Kidney epithelial cell (primary cell): ENCODE measurements at regions not wholly inside any gene's neighbourhood (a gene's known extent, or its start where the extent isn't known, plus 50 kb on each side); places are given as distances from the start of the nearest gene placed in this dataset.
A peak's percentile ranks its signal among the peaks of the same experiment; 100 is the strongest.
"Not testable (repeated sequence)": the region's sequence is repeated elsewhere in the genome, so short reads cannot be mapped to it uniquely, and the experiment has no call there.

Source experiments
- DNase-seq: peaks from one replicate; pipeline ENCODE4 v3.0.0-alpha.2; 2010; ENCODE audit warnings: low read depth
- H3K27me3 ChIP-seq: 2 replicates; pipeline ENCODE4 v1.6.0; 2011; ENCODE audit warnings: low read length; ENCODE audit not compliant: control insufficient read depth, insufficient read depth
- H3K36me3 ChIP-seq: 2 replicates; pipeline ENCODE4 v1.5.1; 2011; ENCODE audit warnings: low read length; ENCODE audit not compliant: control insufficient read depth, insufficient read depth
- H3K4me3 ChIP-seq: 2 replicates; pipeline ENCODE4 v1.5.1; 2011; ENCODE audit warnings: low read depth, mild to moderate bottlenecking, control low read depth, low read length
- TF ChIP-seq, protein P1 (sequence below): IDR thresholded peaks from 2 replicates; pipeline ENCODE4 v1.5.1; 2011; ENCODE audit warnings: mild to moderate bottlenecking, moderate library complexity, low read length, control low read depth, inconsistent platforms; ENCODE audit not compliant: insufficient read depth, poor library complexity, severe bottlenecking

DNA sequence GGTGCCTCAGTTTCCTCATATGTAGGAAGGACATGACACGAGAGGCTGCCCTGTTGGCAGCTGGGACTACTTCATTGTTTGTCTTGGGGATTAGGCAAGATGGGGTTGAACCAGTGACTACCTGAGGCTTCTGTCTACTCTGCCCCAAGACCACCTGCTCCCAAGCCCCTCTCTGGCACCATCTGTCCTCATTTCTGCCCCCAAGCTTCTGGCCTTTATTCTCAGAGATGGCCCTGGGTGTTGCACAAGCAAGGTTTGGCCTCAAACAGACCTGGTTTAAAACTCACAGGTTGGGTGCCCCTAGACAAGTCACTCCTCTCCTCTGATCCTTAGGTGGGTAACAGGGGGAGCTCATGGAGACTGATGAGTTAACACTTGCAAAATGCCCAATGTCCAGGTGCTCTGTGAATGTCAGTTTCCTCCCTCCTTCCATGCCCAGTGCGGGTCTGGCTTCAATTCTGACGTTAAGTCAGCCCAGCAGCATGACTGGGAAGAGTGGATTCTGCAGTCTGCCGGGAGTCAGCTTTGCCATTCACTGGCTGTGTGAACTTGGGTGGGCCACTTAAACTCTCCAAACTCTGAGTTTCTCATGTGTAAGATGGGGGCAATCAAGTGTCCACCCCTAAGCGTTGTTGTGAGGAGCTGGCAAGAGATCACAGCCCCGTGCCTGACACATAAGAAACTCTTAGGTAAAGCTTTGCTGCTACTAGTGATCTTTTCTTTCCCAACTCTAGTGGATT, 84.5 kb upstream of the TOX2 start:
- peaks cover 10% of the 10 kb centered on the region for H3K27me3 ChIP-seq
- H3K36me3 ChIP-seq: no peaks in the 10 kb centered on the region
- no peak for DNase-seq
- TF ChIP-seq, protein P1, sequence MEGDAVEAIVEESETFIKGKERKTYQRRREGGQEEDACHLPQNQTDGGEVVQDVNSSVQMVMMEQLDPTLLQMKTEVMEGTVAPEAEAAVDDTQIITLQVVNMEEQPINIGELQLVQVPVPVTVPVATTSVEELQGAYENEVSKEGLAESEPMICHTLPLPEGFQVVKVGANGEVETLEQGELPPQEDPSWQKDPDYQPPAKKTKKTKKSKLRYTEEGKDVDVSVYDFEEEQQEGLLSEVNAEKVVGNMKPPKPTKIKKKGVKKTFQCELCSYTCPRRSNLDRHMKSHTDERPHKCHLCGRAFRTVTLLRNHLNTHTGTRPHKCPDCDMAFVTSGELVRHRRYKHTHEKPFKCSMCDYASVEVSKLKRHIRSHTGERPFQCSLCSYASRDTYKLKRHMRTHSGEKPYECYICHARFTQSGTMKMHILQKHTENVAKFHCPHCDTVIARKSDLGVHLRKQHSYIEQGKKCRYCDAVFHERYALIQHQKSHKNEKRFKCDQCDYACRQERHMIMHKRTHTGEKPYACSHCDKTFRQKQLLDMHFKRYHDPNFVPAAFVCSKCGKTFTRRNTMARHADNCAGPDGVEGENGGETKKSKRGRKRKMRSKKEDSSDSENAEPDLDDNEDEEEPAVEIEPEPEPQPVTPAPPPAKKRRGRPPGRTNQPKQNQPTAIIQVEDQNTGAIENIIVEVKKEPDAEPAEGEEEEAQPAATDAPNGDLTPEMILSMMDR: no peak
- H3K4me3 ChIP-seq: no peak overlapping the region

DNA sequence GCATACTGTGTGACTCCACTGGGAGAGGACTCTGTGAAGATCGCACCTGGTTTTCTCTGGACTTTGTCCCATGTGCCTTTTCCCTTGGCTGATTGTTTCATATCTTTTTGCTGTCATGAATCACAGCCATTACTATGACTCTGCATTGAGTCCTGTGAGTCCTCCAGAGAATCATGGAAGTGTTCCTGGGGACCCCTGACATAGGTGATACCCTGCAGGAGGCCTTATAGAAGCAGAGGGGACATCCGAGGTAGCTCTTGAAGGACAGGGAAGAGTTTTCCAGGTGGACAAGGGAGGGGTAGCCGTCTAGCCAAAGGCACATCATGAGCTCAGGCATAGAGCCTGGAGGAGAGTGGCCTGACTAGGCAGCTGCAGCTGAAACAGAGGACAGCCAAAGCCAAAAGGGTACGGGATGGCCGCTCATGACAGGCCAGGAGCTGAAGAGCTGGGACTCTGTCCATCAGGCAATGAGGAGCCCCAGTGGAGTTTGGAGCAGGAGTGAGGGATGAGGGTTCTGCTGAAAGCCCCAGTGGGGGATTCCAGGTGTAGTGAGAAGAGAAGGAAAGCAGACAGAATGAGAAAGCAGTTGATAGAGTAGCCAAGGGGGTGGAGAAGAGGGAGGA, 86.6 kb upstream of the TOX2 start:
- TF ChIP-seq, protein P1: no peak
- H3K36me3 ChIP-seq: no peaks in the 10 kb centered on the region
- DNase-seq: no peak

DNA sequence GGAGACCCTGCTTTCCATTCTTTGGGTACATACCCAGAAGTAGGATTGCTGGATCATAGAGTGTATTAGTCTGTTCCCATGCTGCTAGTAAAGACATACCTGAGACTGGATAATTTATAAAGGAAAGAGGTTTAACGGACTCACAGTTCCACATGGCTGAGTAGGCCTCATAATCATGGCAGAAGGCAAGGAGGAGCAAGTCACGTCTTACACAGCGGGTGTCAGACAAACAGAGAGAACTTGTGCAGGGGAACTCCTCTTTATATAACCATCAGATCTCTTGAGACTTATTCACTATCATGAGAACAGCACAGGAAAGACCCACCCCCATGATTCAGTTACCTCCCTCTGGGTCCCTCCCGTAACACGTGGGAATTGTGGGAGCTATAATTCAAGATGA, 87.7 kb upstream of the TOX2 start:
- not testable (repeated sequence) for H3K36me3 ChIP-seq, H3K4me3 ChIP-seq, H3K27me3 ChIP-seq, DNase-seq

More for the DNA sequence above, 86.6 kb upstream of the TOX2 start:
- no peak overlapping the region for H3K4me3 ChIP-seq
- H3K27me3 ChIP-seq: peaks cover 11% of the 10 kb centered on the region

GRCh38 chr20:43825581-43825980, 89.1 kb upstream of the TOX2 start:
- peaks cover 5% of the 10 kb centered on the region for H3K27me3 ChIP-seq
- TF ChIP-seq, protein P1: no peak
- H3K36me3 ChIP-seq: no peaks in the 10 kb centered on the region
- no peak for DNase-seq
- H3K4me3 ChIP-seq: no peak overlapping the region

GRCh38 chr20:43825051-43825402, 89.6 kb upstream of the TOX2 start:
- H3K4me3 ChIP-seq: no peak overlapping the region

GRCh38 chr20:43824309-43825050, 90.2 kb upstream of the TOX2 start:
- peaks cover 5% of the 10 kb centered on the region for H3K27me3 ChIP-seq
- H3K4me3 ChIP-seq: no peak overlapping the region
- TF ChIP-seq, protein P1: no peak
- peak; percentile 12 for DNase-seq
- H3K36me3 ChIP-seq: no peaks in the 10 kb centered on the region

More at GRCh38 chr20:43825051-43825402, 89.6 kb upstream of the TOX2 start:
- TF ChIP-seq, protein P1: no peak
- peaks cover 5% of the 10 kb centered on the region for H3K27me3 ChIP-seq
- H3K36me3 ChIP-seq: no peaks in the 10 kb centered on the region
- no peak for DNase-seq
